GM18499 (cell line): ENCODE measurements at regions not wholly inside any gene's neighbourhood (a gene's known extent, or its start where the extent isn't known, plus 50 kb on each side); places are given as distances from the start of the nearest gene placed in this dataset.

Experiments used
- ATAC-seq: cut with Tn5 transposase; IDR thresholded peaks from one replicate; pipeline ENCODE4 v1.9.1; 2021; ENCODE audit warnings: moderate number of reproducible peaks; ENCODE audit not compliant: insufficient read depth, unreplicated experiment

DNA sequence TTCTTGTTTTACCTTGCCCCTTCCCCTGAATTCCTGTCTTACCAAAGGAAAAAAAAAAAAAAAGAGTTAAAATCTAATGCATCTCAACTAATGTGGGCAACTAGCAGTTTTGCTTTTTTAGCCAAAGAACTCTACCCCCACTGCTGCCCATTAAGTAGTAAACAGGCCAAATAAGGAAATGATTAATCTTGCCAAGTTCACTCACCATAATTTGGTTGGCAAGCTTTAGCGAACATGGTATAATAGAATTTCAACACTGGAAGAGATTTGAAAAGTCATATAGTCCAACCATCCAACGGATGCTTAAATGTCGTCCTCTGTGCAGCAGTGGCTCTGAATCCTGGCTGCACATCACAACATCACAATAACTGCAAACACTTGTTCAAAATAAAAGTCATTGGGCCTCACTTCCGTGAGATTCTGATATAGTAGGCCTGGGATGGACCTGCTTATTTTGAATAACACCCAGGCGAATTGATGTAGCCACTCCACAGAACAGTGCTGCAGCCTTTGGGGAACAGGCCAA, 142.0 kb upstream of the UBE2E1 start:
- ATAC-seq: no peak

DNA sequence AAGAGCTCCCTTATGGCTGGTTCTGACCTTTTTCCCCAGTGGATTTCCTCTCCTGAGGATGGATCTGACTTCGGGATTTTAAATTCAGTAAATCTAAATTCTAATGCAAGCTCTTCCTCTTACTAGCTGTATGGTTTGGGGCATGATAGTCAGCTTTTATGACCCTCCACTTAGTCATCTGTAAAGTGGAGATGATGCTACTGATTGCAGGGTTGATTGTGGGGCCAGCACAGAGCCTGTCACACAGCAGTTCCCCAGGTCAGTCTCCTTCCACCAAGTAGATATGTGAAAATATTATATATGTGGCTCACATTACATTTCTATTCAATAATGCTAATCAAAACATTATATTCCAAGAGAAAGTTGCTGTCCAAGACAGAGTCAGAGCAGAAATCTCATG, 141.3 kb upstream of the UBE2E1 start:
- no peak for ATAC-seq

DNA sequence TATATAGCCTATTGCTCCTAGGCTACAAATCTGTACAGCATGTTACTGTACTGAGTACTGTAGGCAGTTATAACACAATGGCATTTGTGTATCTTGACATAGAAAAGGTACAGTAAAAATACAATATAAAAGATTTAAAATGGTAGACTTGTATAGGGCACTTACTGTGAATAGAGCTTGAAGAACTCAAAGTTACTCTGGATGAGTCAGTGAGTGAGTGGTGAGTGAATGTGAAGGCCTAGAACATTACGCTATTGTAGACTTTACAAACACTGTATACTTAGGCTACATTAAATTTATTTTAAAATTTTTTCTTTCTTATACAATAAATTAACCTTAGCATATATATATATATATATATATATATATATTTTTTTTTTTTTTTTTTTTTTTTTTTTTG, 140.0 kb upstream of the UBE2E1 start:
- ATAC-seq: no peak

DNA sequence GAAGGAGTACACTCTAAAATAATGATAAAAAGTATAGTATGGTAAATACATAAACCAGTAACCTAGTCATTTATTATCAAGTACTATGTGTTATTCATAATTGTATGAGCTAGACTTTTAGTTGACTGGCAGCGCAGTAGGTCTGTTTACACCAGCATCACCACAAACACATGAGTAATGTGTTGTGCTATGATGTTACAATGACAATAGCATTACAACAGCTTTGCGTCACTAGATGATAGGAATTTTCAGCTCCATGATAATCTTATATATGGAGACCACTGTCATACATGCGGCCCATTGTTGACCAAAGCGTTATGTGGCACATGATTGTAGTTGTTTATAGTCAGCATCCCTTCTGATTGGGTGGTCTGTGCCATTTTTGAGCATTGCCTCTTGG, 138.9 kb upstream of the UBE2E1 start:
- no peak for ATAC-seq

DNA sequence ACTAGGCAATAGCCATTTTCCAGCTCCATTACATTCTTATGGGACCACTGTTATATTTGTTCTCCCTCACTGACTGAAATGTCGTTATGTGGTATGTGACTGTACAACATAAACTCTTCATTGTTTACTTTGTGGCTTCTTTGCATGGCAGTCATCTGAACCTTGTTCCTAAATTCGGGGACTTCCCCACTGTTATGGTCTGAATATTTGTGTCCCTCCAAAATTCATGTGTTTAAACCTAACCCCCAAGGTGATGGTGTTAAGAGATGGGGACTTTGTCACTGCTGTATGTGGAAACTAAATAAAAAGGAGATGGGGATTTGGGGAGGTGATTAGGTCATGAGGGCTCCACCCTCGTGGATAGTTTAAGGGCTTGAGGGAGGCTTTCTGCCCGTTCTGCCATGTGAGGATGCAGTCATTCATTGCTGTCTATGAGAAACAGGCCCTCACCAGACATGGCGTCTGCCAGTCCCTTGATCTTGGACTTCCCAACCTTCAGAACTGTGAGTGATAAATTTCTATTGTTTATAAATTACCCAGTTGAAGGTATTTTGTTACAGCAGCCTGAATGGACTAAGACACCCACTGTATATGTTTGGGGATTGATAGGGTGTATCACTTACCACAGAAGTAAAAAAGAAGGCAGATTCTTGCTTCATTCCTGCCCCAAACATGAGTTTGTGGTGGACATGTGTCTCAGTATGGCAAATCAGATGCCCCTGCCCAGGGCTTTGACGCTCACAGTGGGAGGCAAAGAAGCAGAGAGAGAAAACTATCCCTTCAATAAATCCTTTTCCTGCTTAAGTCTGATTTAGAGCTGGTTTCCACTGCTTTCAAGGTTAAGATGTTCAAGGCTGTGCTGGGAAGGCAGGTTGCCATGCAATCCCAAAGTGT, 138.0 kb upstream of the UBE2E1 start:
- ATAC-seq: no peak

DNA sequence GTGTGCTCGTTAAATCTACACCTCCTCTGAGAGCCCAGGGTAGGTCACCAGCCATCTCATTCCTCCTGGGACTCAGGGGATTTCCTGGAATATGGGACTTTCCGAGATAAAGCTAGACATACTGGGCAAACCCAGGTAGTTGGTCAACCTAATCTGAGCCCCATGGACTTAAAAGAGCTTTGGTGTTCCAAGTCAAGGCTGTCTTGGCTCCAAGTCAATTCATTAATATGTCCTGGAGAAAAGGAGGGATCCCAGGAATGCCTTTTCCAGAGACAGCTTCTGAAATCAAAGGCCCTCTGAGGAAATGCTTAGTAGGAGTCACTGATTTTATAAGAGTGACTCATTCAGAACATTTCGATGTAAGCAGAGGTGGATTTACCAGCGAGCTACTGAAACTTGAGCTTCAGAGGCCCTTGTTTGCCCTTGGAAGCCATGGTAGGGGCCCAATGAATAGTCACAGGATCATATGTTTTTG, 137.3 kb upstream of the UBE2E1 start:
- ATAC-seq: no peak

DNA sequence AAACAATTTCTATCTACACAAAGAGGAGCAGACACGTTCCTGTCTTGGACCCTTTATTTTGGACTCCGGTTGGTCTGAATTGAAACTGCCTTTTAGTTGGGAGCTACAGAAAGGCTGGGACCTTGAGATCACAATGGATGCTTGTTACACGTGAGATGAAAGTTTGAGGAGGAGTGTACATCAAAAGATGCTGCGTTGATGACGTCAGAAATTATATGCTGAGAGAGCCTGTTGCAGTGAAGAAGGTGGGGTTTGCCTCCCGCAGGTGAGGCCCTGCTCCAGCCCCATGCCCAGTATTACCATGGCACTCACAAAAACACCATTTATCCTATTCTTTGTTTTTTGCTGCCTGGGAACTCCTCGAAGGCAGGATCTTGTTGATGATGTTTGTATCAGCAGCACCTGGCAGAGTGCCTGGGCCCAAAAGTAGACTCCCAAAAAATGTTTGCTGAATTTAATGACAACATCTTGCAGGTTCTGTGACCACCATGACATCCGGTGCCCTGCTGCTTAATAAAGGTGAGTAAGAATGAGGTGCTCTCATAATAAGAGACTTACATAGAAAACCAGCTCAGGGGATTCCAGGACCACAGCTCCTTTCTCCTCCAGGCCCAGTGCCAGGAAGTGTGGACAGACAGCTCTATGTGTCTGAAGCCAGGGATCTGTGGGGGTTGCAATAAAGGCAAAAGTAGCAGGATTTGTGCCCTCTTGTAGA, 136.1 kb upstream of the UBE2E1 start:
- ATAC-seq: no peak

DNA sequence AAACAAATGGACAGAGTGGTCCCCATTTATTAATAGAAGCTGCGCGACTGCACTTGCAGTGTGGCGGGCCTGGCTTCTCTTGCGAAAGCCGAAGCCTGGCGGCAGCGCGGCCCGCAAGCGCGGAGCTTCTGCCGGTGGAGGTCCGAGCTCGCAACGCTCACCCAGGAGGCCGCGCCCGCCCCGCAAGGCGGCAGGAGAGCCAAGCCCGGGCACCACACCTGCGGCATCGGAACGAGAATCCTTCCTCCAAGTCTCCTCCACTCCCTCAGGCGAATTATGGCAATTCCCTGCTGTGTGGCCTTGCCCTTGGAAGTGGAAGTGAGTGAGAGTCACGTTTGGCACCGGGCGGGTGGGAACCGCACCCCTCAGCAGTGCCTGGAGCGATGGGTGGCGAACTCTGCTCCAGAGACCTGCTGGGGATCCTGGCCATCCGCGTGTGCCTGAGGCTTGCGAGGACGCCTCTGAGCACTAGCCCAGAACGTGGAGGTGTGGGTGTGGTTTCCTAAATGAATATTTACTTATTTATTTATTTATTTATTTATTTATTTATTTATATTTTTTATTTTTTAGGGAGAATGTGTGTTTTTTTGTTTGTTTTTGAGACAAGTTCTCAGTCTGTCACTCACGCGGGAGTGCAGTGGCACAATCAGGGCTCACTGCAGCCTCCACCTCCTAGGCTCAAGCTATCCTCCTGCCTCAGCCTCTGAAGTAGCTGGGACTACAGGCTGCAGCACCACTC, 133.7 kb upstream of the UBE2E1 start:
- ATAC-seq: no peak

DNA sequence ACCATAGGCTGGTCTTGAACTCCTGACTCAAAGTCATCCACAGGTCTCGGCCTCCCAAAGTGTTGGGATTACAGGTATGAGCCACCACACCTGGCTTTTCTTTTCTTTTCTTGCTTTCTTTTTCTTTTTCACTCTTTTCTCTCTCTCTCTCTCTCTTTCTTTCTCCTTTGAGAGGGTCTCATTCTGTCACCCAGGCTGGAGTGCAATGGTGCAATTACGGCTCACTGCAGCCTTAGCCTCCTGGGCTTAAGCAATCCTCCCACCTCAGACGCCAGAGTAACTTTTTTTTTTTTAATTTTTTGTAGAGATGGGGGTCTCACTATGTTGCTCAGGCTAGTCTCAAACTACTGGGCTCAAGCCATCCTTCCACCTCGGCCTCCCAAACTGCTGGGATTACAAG, 133.1 kb upstream of the UBE2E1 start:
- ATAC-seq: no peak

DNA sequence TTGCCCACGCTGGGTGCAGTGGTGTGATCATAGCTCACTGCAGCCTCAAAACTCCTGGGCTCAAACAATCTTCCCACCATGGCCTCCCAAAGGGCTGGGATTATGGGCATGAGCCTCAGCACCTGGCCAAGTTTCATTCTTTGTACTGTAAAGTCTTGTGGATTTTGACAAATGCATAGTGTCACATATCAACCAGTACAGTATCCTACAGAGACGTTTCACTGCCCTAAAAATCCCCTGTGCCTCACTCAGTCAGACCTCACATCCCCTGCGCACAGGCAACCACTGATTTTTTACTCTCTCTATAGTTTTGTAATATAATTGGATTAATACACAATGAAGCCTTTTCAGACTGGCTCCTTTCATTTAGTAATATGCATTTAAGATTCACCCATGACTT, 130.7 kb upstream of the UBE2E1 start:
- no peak for ATAC-seq

DNA sequence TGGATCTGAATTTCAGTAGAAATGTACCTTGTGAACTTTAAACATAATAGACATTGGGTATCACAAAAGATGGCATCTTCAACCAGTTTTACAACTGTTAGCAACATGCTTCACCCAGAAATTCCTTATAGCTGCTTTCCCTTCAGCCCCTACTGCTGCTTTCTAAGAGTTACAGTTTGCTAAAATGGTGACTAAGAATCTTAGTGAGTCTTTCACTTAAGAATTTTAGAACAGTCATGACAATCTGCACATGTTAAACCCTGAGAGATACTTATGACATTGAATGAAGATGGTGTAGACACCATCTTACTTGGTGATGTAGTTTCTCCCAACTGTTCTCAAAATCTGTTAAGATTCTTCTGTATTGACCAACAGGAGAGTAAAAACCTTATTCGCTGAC, 129.7 kb upstream of the UBE2E1 start:
- no peak for ATAC-seq

DNA sequence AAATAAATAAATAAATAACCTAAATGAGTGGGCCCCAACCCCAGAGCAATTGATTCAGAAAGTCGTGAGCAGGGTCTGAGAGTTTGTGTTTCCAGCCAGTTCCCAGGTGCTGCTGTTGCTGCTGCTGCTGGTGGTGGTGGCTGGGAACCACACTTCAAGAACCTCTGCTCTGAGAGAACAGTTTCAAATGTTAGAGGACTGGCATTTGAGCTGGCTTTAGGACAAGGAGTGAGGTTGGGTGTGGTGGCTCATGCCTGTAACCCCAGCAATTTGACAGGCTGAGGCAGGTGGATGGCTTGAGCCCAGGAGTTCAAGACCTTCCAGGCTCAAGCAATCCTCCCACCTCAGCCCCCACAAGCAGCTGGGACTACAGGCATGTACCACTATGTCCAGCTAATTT, 123.1 kb upstream of the UBE2E1 start:
- ATAC-seq: no peak

DNA sequence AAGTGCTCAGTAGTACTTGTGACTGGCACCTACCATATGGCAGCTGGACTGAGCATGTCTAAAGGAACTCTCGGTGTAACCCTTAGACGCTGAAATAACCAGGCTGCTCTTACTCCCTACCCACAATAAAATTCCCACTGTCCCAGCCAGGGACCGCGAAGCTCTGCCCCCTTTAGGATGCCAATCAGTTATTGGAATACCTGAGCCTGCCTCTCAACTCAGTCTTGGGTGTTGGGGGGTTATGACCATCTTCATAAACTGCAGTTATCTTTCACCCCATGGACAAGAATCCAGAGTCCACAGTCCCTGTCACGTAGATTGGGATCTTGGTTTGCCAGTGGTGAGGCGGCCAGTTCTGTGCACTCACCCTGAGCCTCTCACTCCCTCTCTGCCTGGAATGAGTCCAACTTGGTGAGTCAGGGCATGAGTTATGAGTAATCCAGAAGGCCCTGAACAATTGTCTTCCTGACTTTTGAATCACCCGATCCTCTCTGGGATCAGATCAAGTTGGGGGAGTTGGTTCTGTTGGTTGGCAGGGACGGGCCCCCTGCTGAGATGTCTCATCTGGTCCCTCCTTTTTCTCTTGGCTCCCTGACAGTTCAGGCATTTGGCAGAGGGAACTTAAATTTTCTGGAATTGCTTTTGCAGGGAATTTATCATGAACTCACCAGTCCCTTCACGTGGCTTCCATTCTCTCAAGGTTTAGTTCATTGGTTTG, 120.1 kb upstream of the UBE2E1 start:
- no peak for ATAC-seq

DNA sequence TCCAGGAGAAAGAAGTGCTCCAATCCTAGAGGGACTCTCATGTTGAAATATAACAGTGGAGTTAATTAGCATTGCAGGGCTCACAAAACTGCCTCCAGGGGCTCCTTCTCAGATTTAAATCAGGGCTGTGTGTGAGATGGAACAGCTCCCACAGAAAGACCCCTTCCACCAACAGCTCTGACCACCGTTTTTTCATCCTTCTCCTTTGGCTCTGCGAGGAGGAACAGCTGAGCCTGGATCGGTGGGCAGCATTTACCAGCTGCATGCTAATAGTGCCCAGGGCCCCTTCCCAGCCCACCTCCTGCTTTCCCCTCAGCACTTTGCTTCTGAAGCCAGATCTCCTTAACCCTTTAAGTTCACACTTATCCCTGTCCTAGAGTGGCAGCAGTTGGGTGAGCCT, 119.2 kb upstream of the UBE2E1 start:
- ATAC-seq: no peak

DNA sequence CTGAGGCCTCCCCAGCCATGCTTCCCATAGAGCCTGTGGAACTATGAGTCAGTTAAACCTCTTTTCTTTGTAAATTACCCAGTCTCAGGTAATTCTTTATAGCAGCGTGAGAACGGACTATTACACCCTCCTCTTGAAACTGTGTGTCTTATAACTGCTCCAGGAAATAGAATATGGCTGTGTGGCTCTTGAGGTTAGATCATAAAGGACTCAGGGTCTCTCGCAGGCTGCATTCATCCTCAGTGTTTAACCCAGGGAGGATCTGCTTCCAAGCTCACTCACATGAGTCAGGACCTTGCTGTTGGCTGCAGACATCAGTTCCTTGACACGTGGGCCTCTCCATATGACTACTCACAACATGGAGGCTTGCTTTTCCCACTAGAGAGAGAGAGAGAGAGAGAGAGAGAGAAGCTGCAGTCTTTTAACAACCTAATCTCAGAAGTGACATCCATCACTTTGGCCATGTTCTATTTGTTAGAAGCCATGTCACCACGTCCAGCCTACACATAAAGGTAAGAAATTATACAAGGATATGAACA, 114.3 kb upstream of the UBE2E1 start:
- no peak for ATAC-seq

DNA sequence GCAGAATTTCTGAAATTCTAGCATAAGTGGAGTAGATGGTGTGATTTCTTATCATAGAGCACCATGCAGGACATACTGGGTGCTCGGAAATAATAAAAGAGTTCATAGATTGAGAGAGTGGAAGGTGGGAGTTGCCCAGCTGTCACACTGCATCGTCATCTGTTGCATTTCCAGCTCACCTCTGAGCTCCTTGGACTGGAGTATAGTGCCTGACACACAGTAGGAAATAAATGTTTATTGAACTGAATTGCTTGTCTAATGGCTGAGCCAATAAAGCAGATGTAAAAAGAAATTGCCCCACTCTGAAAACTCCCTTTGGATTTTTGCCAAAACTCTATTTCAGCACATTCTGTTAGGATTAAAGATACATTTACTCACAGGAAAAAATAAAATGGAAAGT, 108.9 kb upstream of the UBE2E1 start:
- ATAC-seq: no peak

DNA sequence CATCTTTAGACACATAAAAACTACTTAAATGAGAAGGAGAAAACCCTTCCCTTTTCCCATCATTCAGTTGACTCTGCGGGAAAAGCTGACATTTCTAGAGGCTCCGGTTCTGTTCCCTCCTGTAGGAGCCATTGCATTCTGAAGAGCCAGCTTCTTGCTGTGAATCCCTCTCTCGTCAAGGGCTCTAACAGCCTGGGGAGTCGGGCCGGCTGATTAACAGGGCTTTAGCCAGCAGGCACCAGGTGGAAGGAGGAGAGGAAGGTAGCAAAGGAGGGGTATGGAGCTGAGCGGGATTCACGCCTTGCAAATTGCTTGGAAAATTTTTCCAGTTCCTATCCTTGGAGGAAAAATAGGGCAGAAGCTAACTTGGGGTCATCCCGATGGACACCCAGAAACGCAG, 108.3 kb upstream of the UBE2E1 start:
- no peak for ATAC-seq

DNA sequence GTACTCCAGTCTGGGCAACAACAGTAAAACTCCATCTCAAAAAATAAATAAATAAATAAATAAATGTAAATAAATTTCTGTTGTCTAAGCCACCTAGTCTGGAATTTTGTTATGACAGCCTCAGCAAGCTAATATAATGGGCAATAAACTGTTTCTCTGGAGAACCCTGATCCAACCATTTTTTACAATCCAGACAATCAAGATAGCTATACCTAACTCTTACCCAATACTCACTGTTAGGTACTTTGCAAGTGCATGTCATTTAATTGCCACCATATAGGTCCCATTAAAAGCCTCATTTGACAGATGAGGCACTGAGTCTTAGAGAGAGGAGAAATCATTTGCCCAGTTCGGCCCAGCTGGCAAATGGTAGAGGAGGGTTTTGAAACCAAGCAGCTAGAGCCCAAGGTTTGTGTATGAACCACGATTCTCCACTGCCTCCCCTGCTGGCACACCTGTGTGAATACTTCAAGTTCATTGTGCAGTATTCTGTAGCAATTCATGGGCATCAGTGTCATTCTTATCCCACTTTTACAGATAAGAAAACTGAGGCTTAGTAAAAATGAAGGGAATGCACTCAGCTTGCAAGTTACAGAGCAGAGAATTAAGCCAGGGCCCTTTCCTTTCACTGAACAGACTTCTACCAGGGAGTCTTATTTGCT, 107.0 kb upstream of the UBE2E1 start:
- ATAC-seq: no peak

DNA sequence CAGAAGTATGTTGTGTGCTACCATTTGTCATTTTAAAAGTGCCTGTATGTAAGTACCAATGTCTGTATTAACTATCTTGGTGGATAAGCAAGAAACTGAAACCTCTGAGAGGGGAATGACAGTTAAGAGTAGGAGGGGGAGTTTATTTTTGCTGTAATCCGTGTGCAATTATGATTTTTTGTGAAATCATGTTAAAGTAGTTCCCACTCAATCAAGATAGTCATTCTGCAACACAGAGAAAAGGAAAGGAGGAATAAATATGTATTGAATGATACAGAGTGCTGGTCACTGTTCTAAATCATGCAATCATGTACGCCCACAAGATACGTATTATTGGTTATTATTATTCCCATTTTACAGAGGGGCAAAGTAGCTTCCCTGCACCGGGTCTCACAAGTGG, 105.1 kb upstream of the UBE2E1 start:
- ATAC-seq: no peak
